ENCODE measurements at regions not wholly inside any gene's neighbourhood (a gene's known extent, or its start where the extent isn't known, plus 50 kb on each side); places are given as distances from the start of the nearest gene placed in this dataset.

GRCh38 chr9:105930011-105930627 lies 235.8 kb downstream of the TMEM38B start:
- H3K27ac Mint-ChIP-seq, result no peak overlapping the region
- ATAC-seq, result no peak
- peaks cover 10% of the 10 kb centered on the region for H3K9me3 Mint-ChIP-seq
- H3K4me1 Mint-ChIP-seq, result no peaks in the 10 kb centered on the region
- H3K4me3 Mint-ChIP-seq, result no peak overlapping the region
- H3K36me3 Mint-ChIP-seq, result no peaks in the 10 kb centered on the region
- no peaks in the 10 kb centered on the region for H3K27me3 Mint-ChIP-seq

GRCh38 chr9:105932276-105932675 lies 237.9 kb downstream of the TMEM38B start:
- H3K9me3 Mint-ChIP-seq, result peaks cover 11% of the 10 kb centered on the region

GRCh38 chr9:105950448-105950847 lies 256.1 kb downstream of the TMEM38B start:
- peaks cover 16% of the 10 kb centered on the region for H3K9me3 Mint-ChIP-seq
- no peaks in the 10 kb centered on the region for H3K36me3 Mint-ChIP-seq
- H3K4me1 Mint-ChIP-seq, result no peaks in the 10 kb centered on the region
- no peak overlapping the region for H3K27ac Mint-ChIP-seq
- peaks cover 30% of the 10 kb centered on the region for H3K27me3 Mint-ChIP-seq
- H3K4me3 Mint-ChIP-seq, result no peak overlapping the region
- ATAC-seq, result peak; percentile 31

More at GRCh38 chr9:105932276-105932675, 237.9 kb downstream of the TMEM38B start:
- H3K4me3 Mint-ChIP-seq, result no peak overlapping the region
- no peaks in the 10 kb centered on the region for H3K27me3 Mint-ChIP-seq
- H3K4me1 Mint-ChIP-seq, result no peaks in the 10 kb centered on the region
- no peak overlapping the region for H3K27ac Mint-ChIP-seq
- H3K36me3 Mint-ChIP-seq, result no peaks in the 10 kb centered on the region
- no peak for ATAC-seq

GRCh38 chr9:105950894-105951293 lies 256.6 kb downstream of the TMEM38B start:
- H3K4me3 Mint-ChIP-seq, result no peak overlapping the region
- H3K4me1 Mint-ChIP-seq, result no peaks in the 10 kb centered on the region
- H3K27ac Mint-ChIP-seq, result no peak overlapping the region
- peaks cover 15% of the 10 kb centered on the region for H3K9me3 Mint-ChIP-seq
- H3K36me3 Mint-ChIP-seq, result no peaks in the 10 kb centered on the region
- ATAC-seq, result peak; percentile 80
- H3K27me3 Mint-ChIP-seq, result peaks cover 30% of the 10 kb centered on the region

GRCh38 chr9:105954517-105954916 lies 260.2 kb downstream of the TMEM38B start:
- H3K4me1 Mint-ChIP-seq, result no peaks in the 10 kb centered on the region
- no peak for ATAC-seq
- H3K36me3 Mint-ChIP-seq, result no peaks in the 10 kb centered on the region
- H3K4me3 Mint-ChIP-seq, result no peak overlapping the region
- no peaks in the 10 kb centered on the region for H3K9me3 Mint-ChIP-seq
- peaks cover 9% of the 10 kb centered on the region for H3K27me3 Mint-ChIP-seq
- no peak overlapping the region for H3K27ac Mint-ChIP-seq

GRCh38 chr9:105957830-105958229 lies 263.5 kb downstream of the TMEM38B start:
- no peaks in the 10 kb centered on the region for H3K36me3 Mint-ChIP-seq
- no peaks in the 10 kb centered on the region for H3K4me1 Mint-ChIP-seq
- H3K9me3 Mint-ChIP-seq, result no peaks in the 10 kb centered on the region
- H3K4me3 Mint-ChIP-seq, result no peak overlapping the region
- peak; percentile 49 for ATAC-seq
- peaks cover 9% of the 10 kb centered on the region for H3K27me3 Mint-ChIP-seq
- H3K27ac Mint-ChIP-seq, result no peak overlapping the region

GRCh38 chr9:105958587-105958986 lies 264.2 kb downstream of the TMEM38B start:
- no peak overlapping the region for H3K4me3 Mint-ChIP-seq
- no peaks in the 10 kb centered on the region for H3K9me3 Mint-ChIP-seq
- H3K36me3 Mint-ChIP-seq, result no peaks in the 10 kb centered on the region
- no peak for ATAC-seq
- peaks cover 7% of the 10 kb centered on the region for H3K27me3 Mint-ChIP-seq
- H3K4me1 Mint-ChIP-seq, result no peaks in the 10 kb centered on the region
- no peak overlapping the region for H3K27ac Mint-ChIP-seq

- Mint-ChIP-seq H3K27ac (no peak overlapping the region), H3K27me3 (no peaks in the 10 kb centered on the region), H3K4me3 (no peak overlapping the region), H3K9me3 (no peaks in the 10 kb centered on the region), H3K36me3 (no peaks in the 10 kb centered on the region), H3K4me1 (no peaks in the 10 kb centered on the region)
- no peak for ATAC-seq
These were observed 265.2 kb downstream of the TMEM38B start for GRCh38 chr9:105959531-105959930.

GRCh38 chr9:105963343-105964099 lies 269.2 kb downstream of the TMEM38B start:
- no peak overlapping the region for H3K4me3 Mint-ChIP-seq
- no peaks in the 10 kb centered on the region for H3K27me3 Mint-ChIP-seq
- no peaks in the 10 kb centered on the region for H3K9me3 Mint-ChIP-seq
- no peaks in the 10 kb centered on the region for H3K36me3 Mint-ChIP-seq
- ATAC-seq, result no peak
- peaks cover 5% of the 10 kb centered on the region for H3K4me1 Mint-ChIP-seq
- no peak overlapping the region for H3K27ac Mint-ChIP-seq

GRCh38 chr9:105964156-105964555 lies 269.8 kb downstream of the TMEM38B start:
- Mint-ChIP-seq H3K4me3 (no peak overlapping the region), H3K9me3 (no peaks in the 10 kb centered on the region), H3K27me3 (no peaks in the 10 kb centered on the region), H3K36me3 (no peaks in the 10 kb centered on the region), H3K27ac (no peak overlapping the region), H3K4me1 (peaks cover 5% of the 10 kb centered on the region)
- ATAC-seq, result no peak

- Mint-ChIP-seq H3K27ac (no peak overlapping the region), H3K4me3 (no peak overlapping the region), H3K9me3 (no peaks in the 10 kb centered on the region), H3K27me3 (no peaks in the 10 kb centered on the region), H3K36me3 (no peaks in the 10 kb centered on the region), H3K4me1 (peaks cover 5% of the 10 kb centered on the region)
- no peak for ATAC-seq
These were observed 272.5 kb downstream of the TMEM38B start for GRCh38 chr9:105966834-105967233.

- Mint-ChIP-seq H3K4me1 (peaks cover 5% of the 10 kb centered on the region), H3K27me3 (no peaks in the 10 kb centered on the region), H3K4me3 (no peak overlapping the region), H3K36me3 (no peaks in the 10 kb centered on the region), H3K9me3 (no peaks in the 10 kb centered on the region), H3K27ac (no peak overlapping the region)
- no peak for ATAC-seq
These were observed 272.9 kb downstream of the TMEM38B start for GRCh38 chr9:105967248-105967647.

- Mint-ChIP-seq H3K36me3 (no peaks in the 10 kb centered on the region), H3K4me3 (no peak overlapping the region), H3K4me1 (peaks cover 5% of the 10 kb centered on the region), H3K9me3 (no peaks in the 10 kb centered on the region), H3K27ac (no peak overlapping the region), H3K27me3 (no peaks in the 10 kb centered on the region)
- ATAC-seq, result no peak
These were observed 273.5 kb downstream of the TMEM38B start for GRCh38 chr9:105967797-105968196.

GRCh38 chr9:105968811-105969466 lies 274.6 kb downstream of the TMEM38B start:
- no peak for ATAC-seq
- H3K36me3 Mint-ChIP-seq, result no peaks in the 10 kb centered on the region
- peaks cover 5% of the 10 kb centered on the region for H3K4me1 Mint-ChIP-seq
- H3K4me3 Mint-ChIP-seq, result no peak overlapping the region
- no peaks in the 10 kb centered on the region for H3K9me3 Mint-ChIP-seq
- no peak overlapping the region for H3K27ac Mint-ChIP-seq
- H3K27me3 Mint-ChIP-seq, result no peaks in the 10 kb centered on the region

- H3K4me1 Mint-ChIP-seq, result peaks cover 5% of the 10 kb centered on the region
- no peaks in the 10 kb centered on the region for H3K9me3 Mint-ChIP-seq
- H3K4me3 Mint-ChIP-seq, result no peak overlapping the region
- ATAC-seq, result no peak
- no peaks in the 10 kb centered on the region for H3K27me3 Mint-ChIP-seq
- H3K27ac Mint-ChIP-seq, result no peak overlapping the region
- no peaks in the 10 kb centered on the region for H3K36me3 Mint-ChIP-seq
These were observed 275.3 kb downstream of the TMEM38B start for GRCh38 chr9:105969636-105970035.

GRCh38 chr9:105971986-105972385 lies 277.6 kb downstream of the TMEM38B start:
- H3K36me3 Mint-ChIP-seq, result no peaks in the 10 kb centered on the region
- no peak overlapping the region for H3K27ac Mint-ChIP-seq
- H3K27me3 Mint-ChIP-seq, result no peaks in the 10 kb centered on the region
- H3K4me3 Mint-ChIP-seq, result no peak overlapping the region
- no peaks in the 10 kb centered on the region for H3K9me3 Mint-ChIP-seq
- no peak for ATAC-seq
- peaks cover 5% of the 10 kb centered on the region for H3K4me1 Mint-ChIP-seq

All from stimulated activated memory B cell treated with anti-CD40 and anti-IgM and Interleukin-4, amounts not matched to agents 10 μg/mL and 1 μg/mL and 100 μg/mL, for 72 hours (primary cell).